ENCODE measurements at regions not wholly inside any gene's neighbourhood (a gene's known extent, or its start where the extent isn't known, plus 50 kb on each side); places are given as distances from the start of the nearest gene placed in this dataset.
"Not testable (repeated sequence)": the region's sequence is repeated elsewhere in the genome, so short reads cannot be mapped to it uniquely, and the experiment has no call there.

- in situ Hi-C loops (cut with MboI; ENCODE audit: low pct_unique_long_range_greater_than_20kb, low sequenced_read_pairs, unreplicated experiment) = no loop called here
- DNase-seq (ENCODE audit: low spot score) = no peak
- no peak for TF ChIP-seq CTCF (IDR thresholded peaks at IDR 0.05; ENCODE audit: extremely low read depth, insufficient read depth, missing control alignments)
Observed at GRCh38 chr6:152811785-152812184, 61.2 kb downstream of the VIP start.

- no peak for DNase-seq (ENCODE audit: low spot score)
- in situ Hi-C loops (cut with MboI; ENCODE audit: low pct_unique_long_range_greater_than_20kb, low sequenced_read_pairs, unreplicated experiment) = no loop called here
- no peak for TF ChIP-seq CTCF (IDR thresholded peaks at IDR 0.05; ENCODE audit: extremely low read depth, insufficient read depth, missing control alignments)
Observed at GRCh38 chr6:152815230-152815872, 64.8 kb downstream of the VIP start.

GRCh38 chr6:152816055-152816454 lies 65.5 kb downstream of the VIP start:
- DNase-seq (ENCODE audit: low spot score) = no peak
- in situ Hi-C loops (cut with MboI; ENCODE audit: low pct_unique_long_range_greater_than_20kb, low sequenced_read_pairs, unreplicated experiment) = no loop called here

GRCh38 chr6:152821525-152821924 lies 70.9 kb downstream of the VIP start:
- no peak for TF ChIP-seq CTCF (IDR thresholded peaks at IDR 0.05; ENCODE audit: extremely low read depth, insufficient read depth, missing control alignments)
- in situ Hi-C loops (cut with MboI; ENCODE audit: low pct_unique_long_range_greater_than_20kb, low sequenced_read_pairs, unreplicated experiment) = no loop called here
- DNase-seq (ENCODE audit: low spot score) = no peak

More at GRCh38 chr6:152816055-152816454, 65.5 kb downstream of the VIP start:
- TF ChIP-seq CTCF (IDR thresholded peaks at IDR 0.05; ENCODE audit: extremely low read depth, insufficient read depth, missing control alignments) = no peak

- in situ Hi-C loops (cut with MboI; ENCODE audit: low pct_unique_long_range_greater_than_20kb, low sequenced_read_pairs, unreplicated experiment) = no loop called here
- TF ChIP-seq CTCF (IDR thresholded peaks at IDR 0.05; ENCODE audit: extremely low read depth, insufficient read depth, missing control alignments) = no peak
- no peak for DNase-seq (ENCODE audit: low spot score)
Observed at GRCh38 chr6:152824666-152825065, 74.1 kb downstream of the VIP start.

- no peak for DNase-seq (ENCODE audit: low spot score)
- in situ Hi-C loops (cut with MboI; ENCODE audit: low pct_unique_long_range_greater_than_20kb, low sequenced_read_pairs, unreplicated experiment) = no loop called here
Observed at GRCh38 chr6:152828431-152828830, 77.8 kb downstream of the VIP start.

GRCh38 chr6:152834366-152834765 lies 83.8 kb downstream of the VIP start:
- DNase-seq (ENCODE audit: low spot score); in situ Hi-C loops (cut with MboI; ENCODE audit: low pct_unique_long_range_greater_than_20kb, low sequenced_read_pairs, unreplicated experiment): not testable (repeated sequence)

More at GRCh38 chr6:152828431-152828830, 77.8 kb downstream of the VIP start:
- no peak for TF ChIP-seq CTCF (IDR thresholded peaks at IDR 0.05; ENCODE audit: extremely low read depth, insufficient read depth, missing control alignments)
